GM12878 (cell line): ENCODE measurements at regions not wholly inside any gene's neighbourhood (a gene's known extent, or its start where the extent isn't known, plus 50 kb on each side); places are given as distances from the start of the nearest gene placed in this dataset.

Experiments used
- BHLHE40 ChIP-seq, 2 experiments: fragments of 450-650 bp in 1 of 2; IDR thresholded peaks; 2 replicates each; pipeline ENCODE4 v1.6.1; 2011 to 2017; ENCODE audit warnings: low read depth in 2 of 2, borderline replicate concordance in 1 of 2, improper control_type of control experiment in 1 of 2, low read length in 1 of 2, mild to moderate bottlenecking in 1 of 2
- CTCF ChIP-seq, 3 experiments: IDR thresholded peaks in 2 of 3; conservative IDR thresholded peaks in 1 of 3; 2 replicates each; pipeline ENCODE4 v1.5.1; 2011; ENCODE audit warnings: low read depth in 3 of 3, low read length in 3 of 3, mild to moderate bottlenecking in 3 of 3, control low read depth in 2 of 3, moderate library complexity in 2 of 3, inconsistent platforms in 1 of 3, mixed read lengths in 1 of 3; ENCODE audit not compliant: control insufficient read depth in 2 of 3, insufficient read depth in 1 of 3; ENCODE audit errors: extremely low read depth in 1 of 3
- EZH2 ChIP-seq: IDR thresholded peaks from 2 replicates; pipeline ENCODE4 v1.6.1; 2012; ENCODE audit warnings: low read depth, mild to moderate bottlenecking, control low read depth, inconsistent platforms, low read length, borderline replicate concordance; ENCODE audit not compliant: control insufficient read depth
- HCFC1 ChIP-seq: fragments of 150-350 bp; IDR thresholded peaks from 2 replicates; pipeline ENCODE4 v1.6.1; 2014; ENCODE audit warnings: low read length
- HDAC6 ChIP-seq: fragments of 200-600 bp; sonication (generic); IDR thresholded peaks from one replicate; pipeline ENCODE4 v1.8.0; 2017; ENCODE audit warnings: antibody characterized with exemption; ENCODE audit not compliant: unreplicated experiment
- MAX ChIP-seq: IDR thresholded peaks from 2 replicates; pipeline ENCODE4 v1.6.1; 2012; ENCODE audit warnings: low read depth, low read length, improper control_type of control experiment
- NRF1 ChIP-seq: conservative IDR thresholded peaks from 2 replicates; pipeline ENCODE4 v1.6.1; 2011; ENCODE audit warnings: mild to moderate bottlenecking, low read depth, low read length, improper control_type of control experiment
- POLR2AphosphoS5 ChIP-seq: IDR thresholded peaks from 2 replicates; pipeline ENCODE4 v1.6.1; 2011; ENCODE audit warnings: mild to moderate bottlenecking, low read length, inconsistent platforms
- SKIL ChIP-seq: fragments of 450-650 bp; IDR thresholded peaks from 2 replicates; pipeline ENCODE4 v1.6.1; 2017; ENCODE audit warnings: mild to moderate bottlenecking, low read depth, inconsistent platforms; ENCODE audit not compliant: poor library complexity, severe bottlenecking
- TAF1 ChIP-seq: IDR thresholded peaks from 2 replicates; pipeline ENCODE4 v1.6.1; 2011; ENCODE audit warnings: mild to moderate bottlenecking, low read depth, low read length, borderline replicate concordance
- TF ChIP-seq, protein P1 (sequence below): fragments of 150-350 bp; IDR thresholded peaks from 2 replicates; pipeline ENCODE4 v1.6.1; 2016; ENCODE audit warnings: low read depth, low read length
- TF ChIP-seq, protein P2 (sequence below): IDR thresholded peaks from 2 replicates; pipeline ENCODE4 v1.6.1; 2011; ENCODE audit warnings: borderline replicate concordance, low read depth, mild to moderate bottlenecking, moderate library complexity, mixed read lengths, low read length; ENCODE audit not compliant: insufficient read depth; ENCODE audit errors: extremely low read length

DNA sequence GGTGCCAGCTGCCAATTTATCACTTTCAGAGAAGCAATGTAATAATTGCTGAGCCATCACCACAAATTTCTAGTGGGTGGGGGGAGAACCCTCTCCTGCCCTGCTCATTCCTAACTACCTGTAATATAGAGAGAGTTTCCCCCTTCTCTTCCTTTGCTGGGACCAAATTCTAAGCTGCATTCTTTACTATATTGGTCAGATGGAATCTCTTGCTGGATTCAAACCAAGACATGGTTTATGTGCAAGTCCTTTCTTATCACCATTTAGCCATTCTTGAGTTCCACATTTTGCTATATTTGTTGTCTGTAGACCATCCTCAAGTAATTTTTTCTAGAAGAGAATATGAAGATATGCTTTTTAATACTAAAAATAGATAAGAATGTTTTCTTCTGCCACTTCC is 452.1 kb downstream of the MN1 start:
- TF ChIP-seq CTCF (IDR thresholded peaks at IDR 0.05 in 2 of 3, conservative IDR thresholded peaks at IDR 0.05 in 1 of 3; ENCODE audit: control insufficient read depth in 2 of 3, extremely low read depth in 1 of 3, insufficient read depth in 1 of 3, low read depth in 3 of 3, low read length in 3 of 3) (no peak), HCFC1 (no peak), POLR2AphosphoS5 (no peak), HDAC6 (no peak), MAX (no peak), BHLHE40 (IDR thresholded peaks at IDR 0.05; ENCODE audit: borderline replicate concordance in 1 of 2, low read depth in 2 of 2, low read length in 1 of 2) (no peak), SKIL (no peak), EZH2 (no peak), TAF1 (no peak), NRF1 (no peak)
- TF ChIP-seq, protein P1, sequence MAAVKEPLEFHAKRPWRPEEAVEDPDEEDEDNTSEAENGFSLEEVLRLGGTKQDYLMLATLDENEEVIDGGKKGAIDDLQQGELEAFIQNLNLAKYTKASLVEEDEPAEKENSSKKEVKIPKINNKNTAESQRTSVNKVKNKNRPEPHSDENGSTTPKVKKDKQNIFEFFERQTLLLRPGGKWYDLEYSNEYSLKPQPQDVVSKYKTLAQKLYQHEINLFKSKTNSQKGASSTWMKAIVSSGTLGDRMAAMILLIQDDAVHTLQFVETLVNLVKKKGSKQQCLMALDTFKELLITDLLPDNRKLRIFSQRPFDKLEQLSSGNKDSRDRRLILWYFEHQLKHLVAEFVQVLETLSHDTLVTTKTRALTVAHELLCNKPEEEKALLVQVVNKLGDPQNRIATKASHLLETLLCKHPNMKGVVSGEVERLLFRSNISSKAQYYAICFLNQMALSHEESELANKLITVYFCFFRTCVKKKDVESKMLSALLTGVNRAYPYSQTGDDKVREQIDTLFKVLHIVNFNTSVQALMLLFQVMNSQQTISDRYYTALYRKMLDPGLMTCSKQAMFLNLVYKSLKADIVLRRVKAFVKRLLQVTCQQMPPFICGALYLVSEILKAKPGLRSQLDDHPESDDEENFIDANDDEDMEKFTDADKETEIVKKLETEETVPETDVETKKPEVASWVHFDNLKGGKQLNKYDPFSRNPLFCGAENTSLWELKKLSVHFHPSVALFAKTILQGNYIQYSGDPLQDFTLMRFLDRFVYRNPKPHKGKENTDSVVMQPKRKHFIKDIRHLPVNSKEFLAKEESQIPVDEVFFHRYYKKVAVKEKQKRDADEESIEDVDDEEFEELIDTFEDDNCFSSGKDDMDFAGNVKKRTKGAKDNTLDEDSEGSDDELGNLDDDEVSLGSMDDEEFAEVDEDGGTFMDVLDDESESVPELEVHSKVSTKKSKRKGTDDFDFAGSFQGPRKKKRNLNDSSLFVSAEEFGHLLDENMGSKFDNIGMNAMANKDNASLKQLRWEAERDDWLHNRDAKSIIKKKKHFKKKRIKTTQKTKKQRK: no peak
- TF ChIP-seq, protein P2, sequence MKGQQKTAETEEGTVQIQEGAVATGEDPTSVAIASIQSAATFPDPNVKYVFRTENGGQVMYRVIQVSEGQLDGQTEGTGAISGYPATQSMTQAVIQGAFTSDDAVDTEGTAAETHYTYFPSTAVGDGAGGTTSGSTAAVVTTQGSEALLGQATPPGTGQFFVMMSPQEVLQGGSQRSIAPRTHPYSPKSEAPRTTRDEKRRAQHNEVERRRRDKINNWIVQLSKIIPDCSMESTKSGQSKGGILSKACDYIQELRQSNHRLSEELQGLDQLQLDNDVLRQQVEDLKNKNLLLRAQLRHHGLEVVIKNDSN: no peak
